OCI-LY1 (cell line): ENCODE measurements at regions not wholly inside any gene's neighbourhood (a gene's known extent, or its start where the extent isn't known, plus 50 kb on each side); places are given as distances from the start of the nearest gene placed in this dataset.
"Not testable (repeated sequence)": the region's sequence is repeated elsewhere in the genome, so short reads cannot be mapped to it uniquely, and the experiment has no call there.

Experiments
- H2AFZ ChIP-seq: fragments of 200-600 bp; sonication (generic), shearing (Covaris generic); 2 replicates; pipeline ENCODE4 v1.6.0; 2014; ENCODE audit warnings: antibody characterized with exemption, mild to moderate bottlenecking, low read length
- H3F3A ChIP-seq: fragments of 200-600 bp; sonication (generic), shearing (Covaris generic); 2 replicates; pipeline ENCODE4 v1.6.0; 2014; ENCODE audit warnings: mild to moderate bottlenecking, antibody characterized with exemption, low read length, moderate library complexity; ENCODE audit not compliant: insufficient read depth
- H3K27ac ChIP-seq: fragments of 200-600 bp; sonication (generic); 2 replicates; pipeline ENCODE4 v1.5.1; 2014; ENCODE audit warnings: low read length, mixed run types, mild to moderate bottlenecking, low read depth; ENCODE audit not compliant: poor library complexity, severe bottlenecking
- H3K27me3 ChIP-seq: fragments of 200-600 bp; sonication (generic); 2 replicates; pipeline ENCODE4 v1.6.0; 2014; ENCODE audit warnings: antibody characterized with exemption, mild to moderate bottlenecking, low read length, moderate library complexity; ENCODE audit not compliant: insufficient read depth
- H3K36me3 ChIP-seq: fragments of 200-600 bp; sonication (generic); 2 replicates; pipeline ENCODE4 v1.6.1; 2014; ENCODE audit warnings: mild to moderate bottlenecking, antibody characterized with exemption, low read length, moderate library complexity, mixed read lengths; ENCODE audit not compliant: insufficient read depth
- H3K4me1 ChIP-seq: fragments of 200-600 bp; sonication (generic); 2 replicates; pipeline ENCODE4 v1.5.1; 2014; ENCODE audit warnings: mild to moderate bottlenecking, low read length, moderate library complexity; ENCODE audit not compliant: insufficient read depth, severe bottlenecking
- H3K4me2 ChIP-seq: fragments of 200-600 bp; sonication (generic), shearing (Covaris generic); 2 replicates; pipeline ENCODE4 v1.6.1; 2014; ENCODE audit warnings: low read length
- H3K4me3 ChIP-seq: fragments of 200-600 bp; sonication (generic); 2 replicates; pipeline ENCODE4 v1.5.1; 2014; ENCODE audit warnings: low read length, low read depth, mild to moderate bottlenecking, mixed read lengths; ENCODE audit not compliant: poor library complexity, severe bottlenecking
- H3K79me2 ChIP-seq: fragments of 200-600 bp; shearing (Covaris generic); 2 replicates; pipeline ENCODE4 v1.6.1; 2016; ENCODE audit warnings: mixed run types, low read length, mixed read lengths; ENCODE audit not compliant: insufficient read depth
- H3K9ac ChIP-seq: fragments of 200-600 bp; sonication (generic), shearing (Covaris generic); 2 replicates; pipeline ENCODE4 v1.6.1; 2014; ENCODE audit warnings: mild to moderate bottlenecking, low read length, mixed read lengths
- H3K9me2 ChIP-seq: fragments of 200-600 bp; sonication (generic), shearing (Covaris generic); 2 replicates; pipeline ENCODE4 v1.6.1; 2014; ENCODE audit warnings: low read depth, mild to moderate bottlenecking, low read length, mixed read lengths
- H3K9me3 ChIP-seq: fragments of 200-600 bp; shearing (Covaris generic); 2 replicates; pipeline ENCODE4 v1.6.1; 2014; ENCODE audit warnings: low read length, mixed read lengths
- H4K20me1 ChIP-seq: fragments of 200-600 bp; sonication (generic), shearing (Covaris generic); 2 replicates; pipeline ENCODE4 v1.6.0; 2016; ENCODE audit warnings: mild to moderate bottlenecking, low read length; ENCODE audit not compliant: insufficient read depth
- EZH2 ChIP-seq: fragments of 200-600 bp; sonication (generic), shearing (Covaris generic); IDR thresholded peaks from 2 replicates; pipeline ENCODE4 v1.8.0; 2017; ENCODE audit warnings: borderline replicate concordance, mixed run types, mild to moderate bottlenecking, antibody characterized with exemption, low read length, moderate library complexity, mixed read lengths
- TF ChIP-seq, protein P1 (sequence below): fragments of 200-600 bp; sonication (generic), shearing (Covaris generic); IDR thresholded peaks from 2 replicates; pipeline ENCODE4 v1.5.1; 2017; ENCODE audit warnings: mild to moderate bottlenecking, antibody characterized with exemption, low read length, moderate library complexity, mixed read lengths

DNA sequence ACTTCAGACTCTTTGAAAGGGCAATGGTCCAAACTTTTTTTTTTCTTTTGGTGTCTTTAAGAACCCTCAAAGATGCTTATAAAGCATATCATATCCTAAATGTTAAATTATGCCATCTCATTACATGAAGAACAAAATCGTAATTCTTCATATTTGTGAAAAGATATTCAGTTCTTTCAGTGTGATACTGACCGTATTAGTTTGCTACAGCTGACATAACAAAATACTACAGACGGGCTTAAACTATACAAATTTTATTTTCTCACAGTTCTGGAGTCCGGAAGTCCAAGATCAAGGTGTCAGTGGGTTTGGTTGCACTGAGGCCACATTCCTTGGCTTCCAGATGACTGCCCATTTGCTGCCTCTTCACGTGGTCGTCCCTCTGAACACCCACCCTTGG, 1377.2 kb upstream of the ZEB2 start:
- Histone ChIP-seq H3K9me3 (peaks cover 6% of the 10 kb centered on the region; the same call in 1 of the 2 replicates), H3K27ac (no peak overlapping the region), H3K27me3 (no peaks in the 10 kb centered on the region), H3F3A (no peaks in the 10 kb centered on the region), H3K9ac (no peak overlapping the region), H2AFZ (no peak overlapping the region), H3K4me2 (no peak overlapping the region), H3K36me3 (no peaks in the 10 kb centered on the region), H4K20me1 (no peaks in the 10 kb centered on the region), H3K4me3 (no peak overlapping the region), H3K9me2 (no peaks in the 10 kb centered on the region), H3K79me2 (no peaks in the 10 kb centered on the region), H3K4me1 (no peaks in the 10 kb centered on the region)
- TF ChIP-seq EZH2, result no peak
- TF ChIP-seq, protein P1, sequence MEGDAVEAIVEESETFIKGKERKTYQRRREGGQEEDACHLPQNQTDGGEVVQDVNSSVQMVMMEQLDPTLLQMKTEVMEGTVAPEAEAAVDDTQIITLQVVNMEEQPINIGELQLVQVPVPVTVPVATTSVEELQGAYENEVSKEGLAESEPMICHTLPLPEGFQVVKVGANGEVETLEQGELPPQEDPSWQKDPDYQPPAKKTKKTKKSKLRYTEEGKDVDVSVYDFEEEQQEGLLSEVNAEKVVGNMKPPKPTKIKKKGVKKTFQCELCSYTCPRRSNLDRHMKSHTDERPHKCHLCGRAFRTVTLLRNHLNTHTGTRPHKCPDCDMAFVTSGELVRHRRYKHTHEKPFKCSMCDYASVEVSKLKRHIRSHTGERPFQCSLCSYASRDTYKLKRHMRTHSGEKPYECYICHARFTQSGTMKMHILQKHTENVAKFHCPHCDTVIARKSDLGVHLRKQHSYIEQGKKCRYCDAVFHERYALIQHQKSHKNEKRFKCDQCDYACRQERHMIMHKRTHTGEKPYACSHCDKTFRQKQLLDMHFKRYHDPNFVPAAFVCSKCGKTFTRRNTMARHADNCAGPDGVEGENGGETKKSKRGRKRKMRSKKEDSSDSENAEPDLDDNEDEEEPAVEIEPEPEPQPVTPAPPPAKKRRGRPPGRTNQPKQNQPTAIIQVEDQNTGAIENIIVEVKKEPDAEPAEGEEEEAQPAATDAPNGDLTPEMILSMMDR, result no peak

DNA sequence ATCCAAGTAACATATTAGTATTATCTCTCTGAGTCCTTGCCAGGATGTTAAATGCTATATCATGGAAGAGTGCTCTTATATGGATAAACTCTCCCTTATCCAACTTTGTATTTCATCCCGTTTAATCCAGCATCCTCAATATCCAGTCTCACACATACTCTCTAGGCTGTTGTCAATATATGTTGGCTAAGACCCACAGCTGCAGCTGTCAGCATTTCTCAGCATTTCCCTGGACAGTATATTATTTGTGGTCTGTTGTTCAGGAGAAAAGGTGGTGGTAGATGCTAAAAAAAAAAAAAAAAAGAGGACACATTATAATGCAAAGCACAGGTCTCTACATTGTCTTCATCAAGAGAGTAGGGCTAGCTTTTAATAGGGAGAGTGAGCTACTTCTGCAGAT, 1368.0 kb upstream of the ZEB2 start:
- H3K9me2 ChIP-seq, result no peaks in the 10 kb centered on the region
- H3K36me3 ChIP-seq, result no peaks in the 10 kb centered on the region
- no peaks in the 10 kb centered on the region for H3K9me3 ChIP-seq
- H3K27me3 ChIP-seq, result no peaks in the 10 kb centered on the region
- no peaks in the 10 kb centered on the region for H3F3A ChIP-seq
- no peaks in the 10 kb centered on the region for H4K20me1 ChIP-seq
- H2AFZ ChIP-seq, result no peak overlapping the region
- no peak overlapping the region for H3K4me2 ChIP-seq
- H3K4me1 ChIP-seq, result no peaks in the 10 kb centered on the region
- TF ChIP-seq, protein P1, result no peak
- no peak for TF ChIP-seq EZH2
- H3K79me2 ChIP-seq, result no peaks in the 10 kb centered on the region
- no peak overlapping the region for H3K9ac ChIP-seq
- H3K4me3 ChIP-seq, result no peak overlapping the region
- H3K27ac ChIP-seq, result no peak overlapping the region

DNA sequence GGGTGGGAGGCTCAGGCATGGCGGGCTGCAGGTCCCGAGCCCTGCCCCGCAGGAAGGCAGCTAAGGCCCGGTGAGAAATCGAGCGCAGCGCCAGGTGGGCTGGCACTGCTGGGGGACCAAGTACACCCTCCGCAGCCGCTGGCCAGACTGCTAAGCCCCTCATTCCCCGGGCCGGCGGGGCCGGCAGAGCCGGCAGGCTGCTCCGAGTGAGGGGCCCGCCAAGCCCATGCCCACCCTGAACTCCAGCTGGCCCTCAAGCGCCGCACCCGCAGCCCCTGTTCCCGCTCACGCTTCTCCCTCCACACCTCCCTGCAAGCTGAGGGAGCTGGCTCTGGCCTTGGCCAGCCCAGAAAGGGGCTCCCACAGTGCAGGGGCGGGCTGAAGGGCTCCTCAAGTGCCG, 1361.1 kb upstream of the ZEB2 start:
- not testable (repeated sequence) for H3K9me2 ChIP-seq, H4K20me1 ChIP-seq, H3K79me2 ChIP-seq, H3K4me1 ChIP-seq, H3K4me3 ChIP-seq, H3K27ac ChIP-seq, H3K9ac ChIP-seq, H3K36me3 ChIP-seq, H2AFZ ChIP-seq, H3K27me3 ChIP-seq, H3F3A ChIP-seq, H3K9me3 ChIP-seq, H3K4me2 ChIP-seq

- Histone ChIP-seq H3K36me3 (no peaks in the 10 kb centered on the region), H3K4me3 (no peak overlapping the region), H3K9me3 (no peaks in the 10 kb centered on the region), H3K4me1 (no peaks in the 10 kb centered on the region), H3F3A (no peaks in the 10 kb centered on the region), H3K9ac (no peak overlapping the region), H3K27me3 (no peaks in the 10 kb centered on the region), H3K9me2 (no peaks in the 10 kb centered on the region), H3K4me2 (no peak overlapping the region), H3K27ac (no peak overlapping the region), H3K79me2 (no peaks in the 10 kb centered on the region), H4K20me1 (no peaks in the 10 kb centered on the region), H2AFZ (no peak overlapping the region)
- TF ChIP-seq, protein P1, result no peak
- TF ChIP-seq EZH2, result no peak
These were observed 1355.1 kb upstream of the ZEB2 start for GRCh38 chr2:145875016-145875415.
